ENCODE measurements at regions not wholly inside any gene's neighbourhood (a gene's known extent, or its start where the extent isn't known, plus 50 kb on each side); places are given as distances from the start of the nearest gene placed in this dataset.
"Not testable (repeated sequence)": the region's sequence is repeated elsewhere in the genome, so short reads cannot be mapped to it uniquely, and the experiment has no call there.

- no peak for ATAC-seq
These were observed 180.6 kb downstream of the CYB561 start for GRCh38 chr17:63265526-63265925.

- no peak for ATAC-seq
These were observed 178.3 kb downstream of the CYB561 start for GRCh38 chr17:63267846-63268245.

- no peak for ATAC-seq
These were observed 177.3 kb downstream of the CYB561 start for GRCh38 chr17:63268827-63269226.

GRCh38 chr17:63270610-63271009 lies 175.5 kb downstream of the CYB561 start:
- no peak for ATAC-seq

- ATAC-seq, result no peak
These were observed 172.0 kb downstream of the CYB561 start for GRCh38 chr17:63274146-63274545.

- ATAC-seq, result peak; percentile 97 to 98
These were observed 170.7 kb downstream of the CYB561 start for GRCh38 chr17:63275318-63275970.

- ATAC-seq, result no peak
These were observed 169.9 kb downstream of the CYB561 start for GRCh38 chr17:63275971-63276745.

GRCh38 chr17:63276821-63277220 lies 169.3 kb downstream of the CYB561 start:
- ATAC-seq, result no peak

GRCh38 chr17:63277629-63278028 lies 168.5 kb downstream of the CYB561 start:
- no peak for ATAC-seq

GRCh38 chr17:63278728-63279442 lies 167.2 kb downstream of the CYB561 start:
- ATAC-seq, result no peak

GRCh38 chr17:63279498-63280230 lies 166.4 kb downstream of the CYB561 start:
- no peak for ATAC-seq

GRCh38 chr17:63282455-63282854 lies 163.7 kb downstream of the CYB561 start:
- ATAC-seq, result peak in 1 of 2 donors; percentile 35

- no peak for ATAC-seq
These were observed 160.6 kb downstream of the CYB561 start for GRCh38 chr17:63285551-63285950.

GRCh38 chr17:63286254-63286653 lies 159.9 kb downstream of the CYB561 start:
- ATAC-seq, result no peak

GRCh38 chr17:63287006-63287405 lies 159.1 kb downstream of the CYB561 start:
- ATAC-seq, result not testable (repeated sequence)

GRCh38 chr17:63289931-63290330 lies 156.2 kb downstream of the CYB561 start:
- ATAC-seq, result no peak

- no peak for ATAC-seq
These were observed 155.8 kb downstream of the CYB561 start for GRCh38 chr17:63290351-63290750.

- no peak for ATAC-seq
These were observed 155.3 kb downstream of the CYB561 start for GRCh38 chr17:63290784-63291183.

GRCh38 chr17:63291258-63291657 lies 154.8 kb downstream of the CYB561 start:
- ATAC-seq, result no peak

GRCh38 chr17:63292421-63292820 lies 153.7 kb downstream of the CYB561 start:
- ATAC-seq, result no peak

GRCh38 chr17:63293323-63294075 lies 152.6 kb downstream of the CYB561 start:
- no peak for ATAC-seq

- ATAC-seq, result no peak
These were observed 151.3 kb downstream of the CYB561 start for GRCh38 chr17:63294776-63295175.
